K562 (cell line): ENCODE measurements at regions not wholly inside any gene's neighbourhood (a gene's known extent, or its start where the extent isn't known, plus 50 kb on each side); places are given as distances from the start of the nearest gene placed in this dataset.
A peak's percentile ranks its signal among the peaks of the same experiment; 100 is the strongest.

Experiments
- ATAC-seq: fragments of 200-7000 bp; cut with Tn5 transposase; 3 replicates; pipeline ENCODE4 v1.9.1; 2020; ENCODE audit warnings: moderate library complexity
- BruUV-seq: library from RNA; stranded (reverse); fragments of 400-500 nt; replicated peaks from 2 replicates; lab custom pipeline; 2021; lab: Mats Ljungman, UMichigan
- CTCF ChIA-PET: fragments of 300-600 bp; formaldehyde crosslinking; extraction: SDS; loops from one replicate; lab custom pipeline; 2021; ENCODE audit warnings: low intra/inter-chr PET ratio; lab: Yijun Ruan, JAX
- POLR2A ChIA-PET: fragments of 300-600, 350-650 bp; sonication (Branson Sonifier 250); formaldehyde crosslinking; extraction: SDS; loops from one replicate; lab custom pipeline; 2021; ENCODE audit warnings: antibody characterized with exemption, inconsistent platforms; lab: Yijun Ruan, JAX
- DNase-seq, 4 experiments: peaks; one replicate each; pipeline versions ENCODE4 v3.0.0 to v3.0.0-alpha.2; 2011 to 2018; ENCODE audit warnings: low spot score in 3 of 4, mixed read lengths in 3 of 4; ENCODE audit errors: extremely low read depth in 1 of 4
- FAIRE-seq: peaks from 2 replicates; lab custom pipeline; 2011; peaks lifted over from hg19 to GRCh38; lab: Jason Lieb, UNC
- H2AFZ ChIP-seq: 2 replicates; pipeline ENCODE4 v1.6.0; 2011; ENCODE audit warnings: low read depth, low read length, control low read depth, inconsistent platforms
- H3K27ac ChIP-seq: fragments of 200-600 bp; 3 replicates; pipeline ENCODE4 v1.8.0; 2011; ENCODE audit warnings: low read depth, mild to moderate bottlenecking, control low read depth, inconsistent platforms, low read length, moderate library complexity, mixed read lengths; ENCODE audit errors: extremely low read depth
- H3K27me3 ChIP-seq, 2 experiments: fragments of 300-600 bp in 1 of 2; 2 replicates in 1 of 2; 3 replicates in 1 of 2; pipeline versions ENCODE4 v1.6.0 to v1.8.0; 2011; ENCODE audit warnings: inconsistent platforms in 2 of 2, low read length in 2 of 2, mild to moderate bottlenecking in 1 of 2, mixed read lengths in 1 of 2, moderate library complexity in 1 of 2; ENCODE audit not compliant: control insufficient read depth in 2 of 2, insufficient read depth in 2 of 2
- H3K36me3 ChIP-seq: fragments of 300-600 bp; 3 replicates; pipeline ENCODE4 v1.8.0; 2011; ENCODE audit warnings: mild to moderate bottlenecking, low read length, inconsistent platforms; ENCODE audit not compliant: control insufficient read depth, insufficient read depth
- H3K4me1 ChIP-seq, 2 experiments: fragments of 200-600 bp in 1 of 2; replicated peaks in 1 of 2; 2 replicates in 1 of 2; 3 replicates in 1 of 2; pipeline versions ENCODE4 v1.5.1 to v1.8.0; 2011; ENCODE audit warnings: inconsistent platforms in 2 of 2, low read length in 2 of 2, mild to moderate bottlenecking in 1 of 2, mixed read lengths in 1 of 2, moderate library complexity in 1 of 2; ENCODE audit not compliant: control insufficient read depth in 2 of 2, insufficient read depth in 2 of 2
- H3K4me2 ChIP-seq: 2 replicates; pipeline ENCODE4 v1.6.1; 2011; ENCODE audit warnings: low read length, control low read depth, inconsistent platforms, mixed read lengths; ENCODE audit not compliant: insufficient read depth
- H3K4me3 ChIP-seq: fragments of 200-600 bp; sonication (generic), shearing (Covaris generic); 2 replicates; pipeline ENCODE4 v1.5.1; 2016; ENCODE audit warnings: control low read depth, inconsistent platforms
- H3K79me2 ChIP-seq: fragments of 200-600 bp; 3 replicates; pipeline ENCODE4 v1.8.0; 2011; ENCODE audit warnings: low read length, inconsistent platforms; ENCODE audit not compliant: control insufficient read depth, insufficient read depth
- H3K9ac ChIP-seq, 2 experiments: 2 replicates each; pipeline versions ENCODE4 v1.6.0 to v1.6.1; 2011; ENCODE audit warnings: low read depth in 2 of 2, low read length in 2 of 2, control low read depth in 1 of 2, inconsistent platforms in 1 of 2, mild to moderate bottlenecking in 1 of 2, mixed read lengths in 1 of 2; ENCODE audit not compliant: insufficient read depth in 1 of 2
- H3K9me1 ChIP-seq: one replicate; pipeline ENCODE4 v1.6.0; 2011; ENCODE audit warnings: inconsistent platforms, mild to moderate bottlenecking, low read length, moderate library complexity; ENCODE audit not compliant: control insufficient read depth, insufficient read depth
- H3K9me3 ChIP-seq: replicated peaks from 2 replicates; pipeline ENCODE4 v1.5.1; 2011; ENCODE audit warnings: low read depth, low read length, inconsistent platforms; ENCODE audit not compliant: control insufficient read depth, insufficient read depth
- H4K20me1 ChIP-seq: replicated peaks from 2 replicates; pipeline ENCODE4 v1.6.1; 2011; ENCODE audit warnings: low read length, inconsistent platforms, mixed read lengths; ENCODE audit not compliant: control insufficient read depth, insufficient read depth
- ADNP ChIP-seq: fragments of 200-800 bp; sonication (Bioruptor generic); IDR thresholded peaks from 2 replicates; pipeline ENCODE4 v1.6.1; 2016; ENCODE audit warnings: missing genetic modification characterization, missing compliant biosample characterization
- ARID1B ChIP-seq: fragments of 450-650 bp; IDR thresholded peaks from 2 replicates; pipeline ENCODE4 v1.6.1; 2016; ENCODE audit warnings: antibody characterized with exemption, mild to moderate bottlenecking, inconsistent platforms
- ARNT ChIP-seq, 2 experiments: fragments of 450-650 bp; IDR thresholded peaks; 2 replicates each; pipeline ENCODE4 v1.6.1; 2016; ENCODE audit warnings: mild to moderate bottlenecking in 1 of 2
- BCOR ChIP-seq: fragments of 450-650 bp; IDR thresholded peaks from 2 replicates; pipeline ENCODE4 v1.6.1; 2016
- CSDE1 ChIP-seq, 2 experiments: fragments of 450-650 bp; IDR thresholded peaks; 2 replicates each; pipeline ENCODE4 v1.6.1; 2016; ENCODE audit warnings: mild to moderate bottlenecking in 1 of 2
- KAT7 ChIP-seq: sonication (generic); formaldehyde crosslinking; IDR thresholded peaks from 2 replicates; pipeline ENCODE4 v1.8.0; 2022; ENCODE audit warnings: missing genetic modification reagents, mild to moderate bottlenecking, borderline replicate concordance
- KAT8 ChIP-seq: fragments of 450-650 bp; IDR thresholded peaks from 2 replicates; pipeline ENCODE4 v1.6.1; 2016; ENCODE audit warnings: low read depth, mild to moderate bottlenecking
- MAFK ChIP-seq: IDR thresholded peaks from 2 replicates; pipeline ENCODE4 v1.6.1; 2011; ENCODE audit warnings: low read length, improper control_type of control experiment
- RBM25 ChIP-seq: fragments of 200-400 bp; formaldehyde crosslinking; IDR thresholded peaks from 2 replicates; pipeline ENCODE4 v1.6.1; 2018; ENCODE audit warnings: low read length, low read depth, moderate library complexity; ENCODE audit not compliant: severe bottlenecking
- THRA ChIP-seq: fragments of 450-650 bp; IDR thresholded peaks from 2 replicates; pipeline ENCODE4 v1.6.1; 2017; ENCODE audit warnings: mild to moderate bottlenecking, moderate library complexity
- XRCC5 ChIP-seq: fragments of 200-400 bp; formaldehyde crosslinking; IDR thresholded peaks from 2 replicates; pipeline ENCODE4 v1.6.1; 2017; ENCODE audit warnings: low read depth, mild to moderate bottlenecking, low read length
- ZEB2 ChIP-seq: fragments of 450-650 bp; IDR thresholded peaks from 2 replicates; pipeline ENCODE4 v1.6.1; 2016
- ZNF224 ChIP-seq: sonication (generic); formaldehyde crosslinking; IDR thresholded peaks from 2 replicates; pipeline ENCODE4 v1.8.0; 2022; ENCODE audit warnings: mild to moderate bottlenecking, missing genetic modification reagents
- ZNF695 ChIP-seq: fragments of 450-650 bp; formaldehyde crosslinking; IDR thresholded peaks from 2 replicates; pipeline ENCODE4 v1.4.0; 2020; ENCODE audit warnings: mild to moderate bottlenecking, moderate library complexity
- WGBS: fragments of 100-300 bp; shearing (Covaris generic); methylation state at CpG from one replicate; pipeline ENCODE4 v1.1.6; 2016; ENCODE audit warnings: low coverage, mixed read lengths; ENCODE audit not compliant: insufficient coverage; ENCODE audit errors: missing lambda C conversion rate; 5-methylcytosine and 5-hydroxymethylcytosine counted together
- in situ Hi-C: fragments of 300-500 bp; cut with MboI; formaldehyde crosslinking; loops from 4 replicates; pipeline ENCODE4 v1.15.0; 2018; ENCODE audit warnings: inconsistent platforms, mixed read lengths
- intact Hi-C: fragments of 100-400 bp; cut with micrococcal nuclease; formaldehyde crosslinking; loops from 2 replicates; pipeline ENCODE4 v1.14.2; 2022

DNA sequence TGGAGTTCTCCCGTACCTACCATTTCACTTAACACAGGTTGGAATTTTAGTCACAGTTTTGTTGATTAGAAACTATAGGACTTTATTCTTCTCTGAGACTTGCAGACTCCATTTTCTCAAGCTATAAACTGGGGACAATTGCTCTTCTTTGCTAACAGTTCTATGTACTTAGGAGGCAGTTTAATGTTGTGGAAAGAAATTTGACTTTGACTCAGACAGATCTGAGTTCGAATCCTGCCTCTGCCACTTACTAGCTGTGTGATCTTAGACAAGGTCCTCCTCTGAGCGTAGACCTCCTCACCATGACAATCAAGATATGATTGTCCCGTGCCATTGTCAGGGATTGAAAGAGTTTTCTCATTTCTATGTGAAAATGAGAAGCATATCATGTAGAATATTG lies 196.4 kb upstream of the HES1 start:
- Histone ChIP-seq H3K27me3 (no peaks in the 10 kb centered on the region), H3K9me1 (no peaks in the 10 kb centered on the region), H2AFZ (peak overlapping the region; percentile 91; the same call in 1 of the 2 replicates), H3K4me3 (no peak overlapping the region), H4K20me1 (no peaks in the 10 kb centered on the region), H3K4me1 (peaks cover 26 to 49% of the 10 kb centered on the region in 2 experiments), H3K36me3 (no peaks in the 10 kb centered on the region), H3K9me3 (no peaks in the 10 kb centered on the region), H3K27ac (no peak overlapping the region), H3K9ac (no peak overlapping the region), H3K79me2 (no peaks in the 10 kb centered on the region), H3K4me2 (no peak overlapping the region)
- ATAC-seq (no peak), DNase-seq (no peak), FAIRE-seq (no peak)
- POLR2A ChIA-PET = interaction anchor here (0.7 to 2.0 kb wide), 5 partner anchors 10 to 302 kb away, joined by 3 to 10 read pairs (median 10); partner anchors contain the start of gene HES1
- 72% methylated on average over 4 of the region's 4 CpGs for WGBS
- BruUV-seq = no TSS peak
- CTCF ChIA-PET = no interaction called here
- in situ Hi-C loops = no loop called here
- intact Hi-C loops = loop anchor here (2.0 to 5.0 kb wide), 2 partner anchors 29 to 198 kb away; partner anchors contain the start of gene HES1
- no peak for TF ChIP-seq ARID1B
- no peak for TF ChIP-seq ARNT (IDR thresholded peaks at IDR 0.05)
- no peak for TF ChIP-seq ZNF695 (CRISPR knock-in tag)
- TF ChIP-seq ZEB2 = no peak
- TF ChIP-seq THRA = no peak
- no peak for TF ChIP-seq CSDE1 (IDR thresholded peaks at IDR 0.05)
- TF ChIP-seq RBM25 = peak; percentile 62
- TF ChIP-seq MAFK = no peak
- no peak for TF ChIP-seq ZNF224 (CRISPR knock-in tag)
- TF ChIP-seq KAT7 (CRISPR knock-in tag) = no peak
- TF ChIP-seq BCOR = peak; percentile 66
- TF ChIP-seq ADNP (tag) = peak; percentile 66; the same call in 1 of the 2 replicates
- TF ChIP-seq XRCC5 = no peak
- TF ChIP-seq KAT8 = no peak
